Natural killer cell (primary cell): ENCODE measurements at regions not wholly inside any gene's neighbourhood (a gene's known extent, or its start where the extent isn't known, plus 50 kb on each side); places are given as distances from the start of the nearest gene placed in this dataset.

Experiments used
- ATAC-seq, 3 donors: fragments of 150-1000 bp in 2 of 3; fragments of 200-7000 bp in 1 of 3; cut with Tn5 transposase; 1 replicate in 1 of 3; 2 replicates in 2 of 3; pipeline ENCODE4 v1.10.0; 2021; ENCODE audit warnings: mild to moderate bottlenecking in 2 of 3, moderate library complexity in 2 of 3
- DNase-seq, 2 donors: peaks; one replicate each; pipeline versions ENCODE4 v3.0.0 to v3.0.0-alpha.2; 2013 to 2021; ENCODE audit warnings: mixed read lengths in 1 of 2
- H3K27ac ChIP-seq: one replicate; pipeline ENCODE4 v1.5.1; 2013; ENCODE audit warnings: mild to moderate bottlenecking, low read length
- H3K27me3 ChIP-seq: one replicate; pipeline ENCODE4 v1.6.1; 2013; ENCODE audit warnings: low read length; ENCODE audit not compliant: control insufficient read depth, insufficient read depth
- H3K36me3 ChIP-seq: one replicate; pipeline ENCODE4 v1.6.1; 2013; ENCODE audit warnings: low read length; ENCODE audit not compliant: control insufficient read depth, insufficient read depth
- H3K4me1 ChIP-seq: one replicate; pipeline ENCODE4 v1.6.1; 2013; ENCODE audit warnings: low read length; ENCODE audit not compliant: control insufficient read depth, insufficient read depth
- H3K4me3 ChIP-seq: one replicate; pipeline ENCODE4 v1.5.1; 2013; ENCODE audit warnings: low read length
- H3K9me3 ChIP-seq: one replicate; pipeline ENCODE4 v1.6.1; 2013; ENCODE audit warnings: low read length; ENCODE audit not compliant: control insufficient read depth, insufficient read depth
- H3K27ac Mint-ChIP-seq, 2 donors: one replicate each; pipeline ENCODE4 v1.8.0; 2022; ENCODE audit warnings: mild to moderate bottlenecking in 2 of 2, mixed read lengths in 2 of 2, moderate library complexity in 1 of 2
- H3K27me3 Mint-ChIP-seq, 2 donors: one replicate each; pipeline ENCODE4 v1.8.0; 2022; ENCODE audit warnings: low read depth in 2 of 2, mixed read lengths in 2 of 2
- H3K36me3 Mint-ChIP-seq: one replicate; pipeline ENCODE4 v1.8.0; 2022; ENCODE audit warnings: mixed read lengths
- H3K4me1 Mint-ChIP-seq, 2 donors: one replicate each; pipeline ENCODE4 v1.8.0; 2022; ENCODE audit warnings: mixed read lengths in 2 of 2
- H3K4me3 Mint-ChIP-seq: one replicate; pipeline ENCODE4 v1.8.0; 2022; ENCODE audit warnings: mild to moderate bottlenecking, moderate library complexity, mixed read lengths
- H3K9me3 Mint-ChIP-seq, 2 donors: one replicate each; pipeline ENCODE4 v1.8.0; 2022; ENCODE audit warnings: mixed read lengths in 2 of 2
- WGBS: methylation state at CpG from one replicate; pipeline ENCODE4 v1.1.7; 2013; ENCODE audit warnings: missing lambda C conversion rate; ENCODE audit not compliant: insufficient coverage; 5-methylcytosine and 5-hydroxymethylcytosine counted together
- intact Hi-C: fragments of 100-400 bp; cut with micrococcal nuclease; formaldehyde crosslinking; loops from one replicate; pipeline ENCODE4 v1.14.2; 2022
- TF ChIP-seq, protein P1 (sequence below): fragments of 200-600 bp; IDR thresholded peaks from one replicate; pipeline ENCODE4 v1.8.0; 2022; ENCODE audit warnings: antibody characterized with exemption

DNA sequence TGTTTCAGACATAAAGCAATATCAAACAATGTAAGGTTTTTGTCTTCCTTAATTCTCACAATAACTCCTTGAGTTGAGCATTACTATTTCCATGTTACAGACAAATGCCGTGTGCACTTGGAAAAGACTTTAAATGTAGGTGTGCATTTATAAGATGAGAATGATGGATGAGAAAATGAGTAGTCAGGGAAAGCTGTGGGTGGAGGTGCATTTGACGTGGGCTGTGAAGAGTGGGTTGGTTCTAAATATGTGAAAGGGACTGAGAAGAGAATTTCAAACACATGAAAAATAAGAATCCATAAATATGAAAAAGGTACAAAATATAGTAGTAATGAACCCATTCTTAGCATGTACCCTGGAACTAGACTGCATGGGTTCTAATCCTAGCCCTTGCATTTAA lies 171.6 kb upstream of the PPP2R2B start:
- Mint-ChIP-seq H3K4me1 (no peaks in the 10 kb centered on the region), H3K27ac (no peak overlapping the region), H3K27me3 (peaks cover 15 to 31% of the 10 kb centered on the region in 2 donors), H3K36me3 (no peaks in the 10 kb centered on the region), H3K9me3 (no peaks in the 10 kb centered on the region), H3K4me3 (no peak overlapping the region)
- Histone ChIP-seq H3K36me3 (no peaks in the 10 kb centered on the region), H3K4me3 (no peak overlapping the region), H3K4me1 (no peaks in the 10 kb centered on the region), H3K27ac (no peak overlapping the region), H3K9me3 (no peaks in the 10 kb centered on the region), H3K27me3 (no peaks in the 10 kb centered on the region)
- TF ChIP-seq, protein P1, sequence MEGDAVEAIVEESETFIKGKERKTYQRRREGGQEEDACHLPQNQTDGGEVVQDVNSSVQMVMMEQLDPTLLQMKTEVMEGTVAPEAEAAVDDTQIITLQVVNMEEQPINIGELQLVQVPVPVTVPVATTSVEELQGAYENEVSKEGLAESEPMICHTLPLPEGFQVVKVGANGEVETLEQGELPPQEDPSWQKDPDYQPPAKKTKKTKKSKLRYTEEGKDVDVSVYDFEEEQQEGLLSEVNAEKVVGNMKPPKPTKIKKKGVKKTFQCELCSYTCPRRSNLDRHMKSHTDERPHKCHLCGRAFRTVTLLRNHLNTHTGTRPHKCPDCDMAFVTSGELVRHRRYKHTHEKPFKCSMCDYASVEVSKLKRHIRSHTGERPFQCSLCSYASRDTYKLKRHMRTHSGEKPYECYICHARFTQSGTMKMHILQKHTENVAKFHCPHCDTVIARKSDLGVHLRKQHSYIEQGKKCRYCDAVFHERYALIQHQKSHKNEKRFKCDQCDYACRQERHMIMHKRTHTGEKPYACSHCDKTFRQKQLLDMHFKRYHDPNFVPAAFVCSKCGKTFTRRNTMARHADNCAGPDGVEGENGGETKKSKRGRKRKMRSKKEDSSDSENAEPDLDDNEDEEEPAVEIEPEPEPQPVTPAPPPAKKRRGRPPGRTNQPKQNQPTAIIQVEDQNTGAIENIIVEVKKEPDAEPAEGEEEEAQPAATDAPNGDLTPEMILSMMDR, result no peak
- ATAC-seq (no peak), DNase-seq (no peak)
- intact Hi-C loops, result no loop called here
- 69% methylated on average over 2 of the region's 2 CpGs for WGBS

DNA sequence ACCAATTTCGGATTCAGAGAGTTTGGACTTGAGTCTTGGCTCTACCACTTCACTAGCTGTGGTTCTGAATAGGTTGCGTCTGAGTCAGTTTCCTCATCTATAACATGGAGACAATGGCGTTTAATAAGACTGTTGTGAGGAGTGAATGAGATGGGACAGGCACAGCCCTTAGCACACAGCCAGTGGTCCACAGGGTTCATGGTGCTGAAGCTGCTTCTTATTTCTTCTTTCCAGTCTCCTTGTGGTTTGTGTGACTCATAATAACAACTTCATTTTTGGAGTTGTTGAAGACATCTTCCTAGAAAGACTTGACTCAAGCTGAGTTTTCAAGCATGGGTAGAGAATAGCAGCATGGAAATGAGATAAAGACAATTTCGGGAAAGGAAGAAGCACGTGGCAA lies 172.6 kb upstream of the PPP2R2B start:
- no peaks in the 10 kb centered on the region for H3K27me3 ChIP-seq
- intact Hi-C loops, result no loop called here
- peaks cover 12 to 23% of the 10 kb centered on the region in 2 donors for H3K27me3 Mint-ChIP-seq
- no peaks in the 10 kb centered on the region for H3K4me1 Mint-ChIP-seq
- 79% methylated on average over 5 of the region's 5 CpGs for WGBS
- no peaks in the 10 kb centered on the region for H3K9me3 Mint-ChIP-seq
- ATAC-seq, result no peak
- no peaks in the 10 kb centered on the region for H3K9me3 ChIP-seq
- H3K4me1 ChIP-seq, result no peaks in the 10 kb centered on the region
- no peak overlapping the region for H3K4me3 ChIP-seq
- no peak overlapping the region for H3K27ac Mint-ChIP-seq
- H3K36me3 Mint-ChIP-seq, result no peaks in the 10 kb centered on the region
- no peak overlapping the region for H3K27ac ChIP-seq
- no peak for DNase-seq
- no peak overlapping the region for H3K4me3 Mint-ChIP-seq
- H3K36me3 ChIP-seq, result no peaks in the 10 kb centered on the region
- TF ChIP-seq, protein P1, result no peak

DNA sequence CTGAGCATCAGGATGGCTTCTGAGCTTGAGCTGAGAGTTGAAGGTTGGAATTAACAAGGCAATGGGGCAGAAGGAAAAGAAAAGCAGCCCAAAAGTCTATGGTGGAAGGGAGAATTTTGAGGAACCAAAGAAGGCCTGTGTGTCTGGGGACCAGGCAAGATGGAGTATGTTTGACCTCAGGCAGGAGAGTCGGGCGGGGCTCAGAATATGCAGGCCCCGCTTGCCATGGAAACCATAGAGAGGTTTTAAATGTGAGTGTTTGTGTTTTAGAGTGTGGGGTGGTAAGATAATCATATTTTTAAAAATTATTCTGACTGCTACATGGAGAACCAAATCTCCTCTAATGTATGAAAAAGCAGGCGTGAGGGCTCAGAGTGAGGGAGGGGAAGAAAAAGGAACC lies 174.0 kb upstream of the PPP2R2B start:
- intact Hi-C loops, result no loop called here
- no peak for ATAC-seq

More for the DNA sequence above, 174.0 kb upstream of the PPP2R2B start:
- Mint-ChIP-seq H3K4me3 (no peak overlapping the region), H3K36me3 (no peaks in the 10 kb centered on the region), H3K27me3 (peaks cover 16 to 20% of the 10 kb centered on the region in 2 donors), H3K9me3 (no peaks in the 10 kb centered on the region), H3K27ac (no peak overlapping the region), H3K4me1 (no peaks in the 10 kb centered on the region)
- H3K4me3 ChIP-seq, result no peak overlapping the region
- H3K27ac ChIP-seq, result no peak overlapping the region
- no peaks in the 10 kb centered on the region for H3K9me3 ChIP-seq
- DNase-seq, result no peak
- H3K4me1 ChIP-seq, result no peaks in the 10 kb centered on the region
- no peaks in the 10 kb centered on the region for H3K27me3 ChIP-seq
- no peaks in the 10 kb centered on the region for H3K36me3 ChIP-seq
- WGBS, result 92% methylated on average over 2 of the region's 4 CpGs
- TF ChIP-seq, protein P1, result no peak
